Colonic mucosa (tissue), 4 donors: ENCODE measurements at regions not wholly inside any gene's neighbourhood (a gene's known extent, or its start where the extent isn't known, plus 50 kb on each side); places are given as distances from the start of the nearest gene placed in this dataset.

Experiments used
- DNase-seq: peaks from one replicate; pipeline ENCODE4 v3.0.0-alpha.2; 2020
- H3K27ac ChIP-seq: fragments of 200-600 bp; one replicate; pipeline ENCODE4 v1.8.0; 2021
- H3K27me3 ChIP-seq: fragments of 200-600 bp; one replicate; pipeline ENCODE4 v1.8.0; 2021
- H3K36me3 ChIP-seq: fragments of 200-600 bp; one replicate; pipeline ENCODE4 v1.8.0; 2021
- H3K4me1 ChIP-seq: fragments of 200-600 bp; one replicate; pipeline ENCODE4 v1.8.0; 2021; ENCODE audit warnings: mild to moderate bottlenecking
- H3K4me3 ChIP-seq: fragments of 200-600 bp; one replicate; pipeline ENCODE4 v1.8.0; 2021
- H3K9ac ChIP-seq, 2 donors: one replicate each; pipeline ENCODE4 v1.7.0; 2013; ENCODE audit warnings: control low read depth in 2 of 2, low read depth in 2 of 2, low read length in 2 of 2
- H3K9me3 ChIP-seq: fragments of 200-600 bp; one replicate; pipeline ENCODE4 v1.8.0; 2021
- CTCF ChIP-seq: fragments of 200-600 bp; IDR thresholded peaks from one replicate; pipeline ENCODE4 v1.8.0; 2022; ENCODE audit warnings: antibody characterized with exemption, mild to moderate bottlenecking
- intact Hi-C: fragments of 100-400 bp; cut with DNase I; formaldehyde crosslinking; loops from one replicate; pipeline ENCODE4 v1.14.1; 2022
- donor health status: healthy.
- donor health status: DM: no; HTN: no; CAD: no.
- donor health status: DM: no; HTN: no; CAD: no.

GRCh38 chr4:125836597-125837195 is 521.9 kb downstream of the FAT4 start:
- Histone ChIP-seq H3K9ac (no peak overlapping the region), H3K36me3 (no peaks in the 10 kb centered on the region), H3K27ac (no peak overlapping the region), H3K4me1 (no peaks in the 10 kb centered on the region), H3K27me3 (no peaks in the 10 kb centered on the region), H3K9me3 (no peaks in the 10 kb centered on the region), H3K4me3 (no peak overlapping the region)
- intact Hi-C loops, result no loop called here
- no peak for DNase-seq
- TF ChIP-seq CTCF, result no peak

- Histone ChIP-seq H3K4me3 (no peak overlapping the region), H3K36me3 (no peaks in the 10 kb centered on the region), H3K9ac (no peak overlapping the region), H3K27ac (no peak overlapping the region), H3K27me3 (no peaks in the 10 kb centered on the region), H3K4me1 (no peaks in the 10 kb centered on the region), H3K9me3 (no peaks in the 10 kb centered on the region)
- no peak for DNase-seq
- TF ChIP-seq CTCF, result no peak
- intact Hi-C loops, result no loop called here
These were observed 522.9 kb downstream of the FAT4 start for GRCh38 chr4:125837493-125838201.

- no peak for TF ChIP-seq CTCF
These were observed 523.4 kb downstream of the FAT4 start for GRCh38 chr4:125838202-125838601.

GRCh38 chr4:125838924-125839323 is 524.2 kb downstream of the FAT4 start:
- Histone ChIP-seq H3K9ac (no peak overlapping the region), H3K36me3 (no peaks in the 10 kb centered on the region), H3K4me3 (no peak overlapping the region), H3K4me1 (no peaks in the 10 kb centered on the region), H3K9me3 (no peaks in the 10 kb centered on the region), H3K27ac (no peak overlapping the region), H3K27me3 (no peaks in the 10 kb centered on the region)
- TF ChIP-seq CTCF, result no peak
- intact Hi-C loops, result no loop called here
- DNase-seq, result no peak

More at GRCh38 chr4:125838202-125838601, 523.4 kb downstream of the FAT4 start:
- Histone ChIP-seq H3K36me3 (no peaks in the 10 kb centered on the region), H3K9ac (no peak overlapping the region), H3K27me3 (no peaks in the 10 kb centered on the region), H3K27ac (no peak overlapping the region), H3K9me3 (no peaks in the 10 kb centered on the region), H3K4me3 (no peak overlapping the region), H3K4me1 (no peaks in the 10 kb centered on the region)
- intact Hi-C loops, result no loop called here
- no peak for DNase-seq

GRCh38 chr4:125843947-125844346 is 529.2 kb downstream of the FAT4 start:
- Histone ChIP-seq H3K4me3 (no peak overlapping the region), H3K9me3 (no peaks in the 10 kb centered on the region), H3K9ac (no peak overlapping the region), H3K27me3 (no peaks in the 10 kb centered on the region), H3K27ac (no peak overlapping the region), H3K4me1 (no peaks in the 10 kb centered on the region), H3K36me3 (no peaks in the 10 kb centered on the region)
- no peak for DNase-seq
- TF ChIP-seq CTCF, result no peak
- intact Hi-C loops, result no loop called here
